H1 (cell line): ENCODE measurements at regions not wholly inside any gene's neighbourhood (a gene's known extent, or its start where the extent isn't known, plus 50 kb on each side); places are given as distances from the start of the nearest gene placed in this dataset.

Experiments
- CTCF ChIA-PET: fragments of 300-600 bp; sonication (Branson Sonifier 250); formaldehyde crosslinking; loops from one replicate; lab custom pipeline; 2021; ENCODE audit not compliant: partially characterized antibody; lab: Charles Lee
- POLR2A ChIA-PET: fragments of 300-600 bp; sonication (Branson Sonifier 250); formaldehyde crosslinking; loops from one replicate; lab custom pipeline; 2021; ENCODE audit warnings: inconsistent platforms; ENCODE audit not compliant: partially characterized antibody; lab: Charles Lee
- DNase-seq, 2 experiments: peaks; one replicate each; pipeline versions ENCODE4 v3.0.0 to v3.0.0-alpha.2; 2010 to 2022; ENCODE audit warnings: low spot score in 2 of 2, low read depth in 1 of 2, mixed read lengths in 1 of 2
- FAIRE-seq: peaks from 2 replicates; lab custom pipeline; 2011; peaks lifted over from hg19 to GRCh38; lab: Jason Lieb, UNC
- H2AFZ ChIP-seq: 2 replicates; pipeline ENCODE4 v1.8.1; 2012; ENCODE audit warnings: low read length, inconsistent platforms
- H2AK5ac ChIP-seq: 2 replicates; pipeline ENCODE4 v1.6.1; 2013; ENCODE audit warnings: low read depth, low read length
- H2BK120ac ChIP-seq: replicated peaks from 2 replicates; pipeline ENCODE3; 2013; ENCODE audit warnings: low read depth, low read length, inconsistent platforms
- H2BK12ac ChIP-seq: 2 replicates; pipeline ENCODE4 v1.6.1; 2013; ENCODE audit warnings: low read depth, low read length
- H2BK15ac ChIP-seq: 2 replicates; pipeline ENCODE4 v1.6.1; 2013; ENCODE audit warnings: low read length
- H2BK20ac ChIP-seq: 2 replicates; pipeline ENCODE4 v1.6.1; 2013; ENCODE audit warnings: low read length
- H2BK5ac ChIP-seq: 2 replicates; pipeline ENCODE4 v1.6.1; 2013; ENCODE audit warnings: low read depth, low read length
- H3K14ac ChIP-seq: 2 replicates; pipeline ENCODE4 v1.6.1; 2013; ENCODE audit warnings: inconsistent platforms; ENCODE audit not compliant: insufficient read length
- H3K18ac ChIP-seq: 2 replicates; pipeline ENCODE4 v1.6.1; 2013; ENCODE audit warnings: low read length; ENCODE audit errors: extremely low read depth
- H3K23ac ChIP-seq: 2 replicates; pipeline ENCODE4 v1.6.1; 2013; ENCODE audit warnings: inconsistent platforms; ENCODE audit not compliant: insufficient read length
- H3K23me2 ChIP-seq: 2 replicates; pipeline ENCODE4 v1.6.1; 2013; ENCODE audit warnings: low read depth, low read length
- H3K27ac ChIP-seq: 2 replicates; pipeline ENCODE4 v1.6.1; 2011; ENCODE audit warnings: low read depth, low read length, inconsistent platforms
- H3K27me3 ChIP-seq, 4 experiments: replicated peaks in 1 of 4; 1 replicate in 1 of 4; 2 replicates in 3 of 4; pipeline versions ENCODE4 v1.6.1 to v1.8.1; 2011 to 2013; ENCODE audit warnings: low read length in 3 of 4, mild to moderate bottlenecking in 3 of 4, inconsistent platforms in 2 of 4, mixed read lengths in 2 of 4, moderate library complexity in 1 of 4; ENCODE audit not compliant: control insufficient read depth in 3 of 4, insufficient read depth in 3 of 4; ENCODE audit errors: extremely low read depth in 1 of 4
- H3K36me3 ChIP-seq, 4 experiments: 2 replicates each; pipeline versions ENCODE4 v1.6.1 to v1.8.1; 2011 to 2013; ENCODE audit warnings: mild to moderate bottlenecking in 4 of 4, low read length in 3 of 4, moderate library complexity in 2 of 4, control low read depth in 1 of 4, inconsistent platforms in 1 of 4; ENCODE audit not compliant: insufficient read depth in 4 of 4, control insufficient read depth in 2 of 4
- H3K4ac ChIP-seq: replicated peaks from 2 replicates; pipeline ENCODE3; 2013; ENCODE audit warnings: low read length, low read depth, mixed read lengths, inconsistent platforms; ENCODE audit not compliant: insufficient read length
- H3K4me1 ChIP-seq, 4 experiments: replicated peaks in 1 of 4; 1 replicate in 1 of 4; 2 replicates in 3 of 4; pipeline versions ENCODE4 v1.6.1 to v1.8.1; 2011 to 2013; ENCODE audit warnings: low read length in 3 of 4, inconsistent platforms in 2 of 4, mixed read lengths in 1 of 4; ENCODE audit not compliant: insufficient read depth in 4 of 4, control insufficient read depth in 3 of 4
- H3K4me2 ChIP-seq, 2 experiments: 2 replicates each; pipeline versions ENCODE4 v1.6.1 to v1.8.1; 2011 to 2013; ENCODE audit warnings: low read depth in 2 of 2, low read length in 2 of 2, control low read depth in 1 of 2, inconsistent platforms in 1 of 2, mild to moderate bottlenecking in 1 of 2; ENCODE audit not compliant: insufficient read depth in 1 of 2
- H3K4me3 ChIP-seq, 4 experiments: fragments of 200-600, 300-600 bp in 1 of 4; sonication (generic), shearing (Covaris generic), sonication (Bioruptor Twin) in 1 of 4; 2 replicates each; pipeline versions ENCODE4 v1.5.1 to v1.8.1; 2011 to 2016; ENCODE audit warnings: low read length in 4 of 4, low read depth in 3 of 4, control low read depth in 2 of 4, inconsistent platforms in 2 of 4, mild to moderate bottlenecking in 2 of 4, mixed read lengths in 1 of 4, moderate library complexity in 1 of 4; ENCODE audit not compliant: insufficient read depth in 2 of 4; ENCODE audit errors: extremely low read depth in 1 of 4
- H3K56ac ChIP-seq: replicated peaks from 2 replicates; pipeline ENCODE3; 2013; ENCODE audit warnings: low read depth, mild to moderate bottlenecking, mixed read lengths, low read length, inconsistent platforms; ENCODE audit not compliant: insufficient read length
- H3K79me1 ChIP-seq: 2 replicates; pipeline ENCODE4 v1.6.1; 2013; ENCODE audit warnings: low read depth, low read length, control low read depth
- H3K79me2 ChIP-seq, 2 experiments: 2 replicates each; pipeline versions ENCODE4 v1.6.1 to v1.8.1; 2012 to 2013; ENCODE audit warnings: low read length in 2 of 2, mild to moderate bottlenecking in 2 of 2, inconsistent platforms in 1 of 2; ENCODE audit not compliant: insufficient read depth in 2 of 2, control insufficient read depth in 1 of 2
- H3K9ac ChIP-seq, 4 experiments: replicated peaks in 1 of 4; 1 replicate in 1 of 4; 2 replicates in 3 of 4; pipeline versions ENCODE4 v1.6.1 to v1.8.1; 2011 to 2013; ENCODE audit warnings: low read depth in 3 of 4, low read length in 3 of 4, control low read depth in 2 of 4, mild to moderate bottlenecking in 2 of 4, moderate library complexity in 2 of 4, inconsistent platforms in 1 of 4; ENCODE audit errors: extremely low read depth in 1 of 4
- H3K9me3 ChIP-seq, 2 experiments: 2 replicates each; pipeline versions ENCODE4 v1.6.1 to v1.8.1; 2012 to 2013; ENCODE audit warnings: mild to moderate bottlenecking in 2 of 2, moderate library complexity in 2 of 2, control low read depth in 1 of 2, inconsistent platforms in 1 of 2, low read depth in 1 of 2, low read length in 1 of 2, mixed read lengths in 1 of 2; ENCODE audit not compliant: insufficient read depth in 2 of 2
- H4K20me1 ChIP-seq, 2 experiments: replicated peaks in 1 of 2; 2 replicates each; pipeline versions ENCODE3 to v1.8.1; 2011 to 2013; ENCODE audit warnings: inconsistent platforms in 2 of 2, low read length in 2 of 2, mild to moderate bottlenecking in 1 of 2; ENCODE audit not compliant: insufficient read depth in 2 of 2, control insufficient read depth in 1 of 2
- H4K5ac ChIP-seq: 2 replicates; pipeline ENCODE4 v1.6.1; 2013; ENCODE audit warnings: low read length, low read depth, mixed read lengths, inconsistent platforms; ENCODE audit not compliant: insufficient read length
- H4K8ac ChIP-seq: 2 replicates; pipeline ENCODE4 v1.8.0; 2013; ENCODE audit warnings: mild to moderate bottlenecking, moderate library complexity, low read length, inconsistent platforms; ENCODE audit not compliant: insufficient read depth; ENCODE audit errors: extremely low read depth
- H4K91ac ChIP-seq: replicated peaks from 2 replicates; pipeline ENCODE3; 2013; ENCODE audit warnings: low read length, mixed read lengths, inconsistent platforms; ENCODE audit not compliant: insufficient read length
- EGR1 ChIP-seq: IDR thresholded peaks from 2 replicates; pipeline ENCODE4 v1.6.1; 2011; ENCODE audit warnings: low read depth, low read length, borderline replicate concordance
- EP300 ChIP-seq, 2 experiments: IDR thresholded peaks; 1 replicate in 1 of 2; 2 replicates in 1 of 2; pipeline ENCODE4 v1.6.1; 2011 to 2012; ENCODE audit warnings: low read depth in 2 of 2, low read length in 2 of 2, mild to moderate bottlenecking in 2 of 2, borderline replicate concordance in 1 of 2, inconsistent platforms in 1 of 2, moderate library complexity in 1 of 2
- EZH2 ChIP-seq: fragments of 200-600 bp; sonication (generic); IDR thresholded peaks from 2 replicates; pipeline ENCODE4 v1.7.1; 2012; ENCODE audit warnings: low read depth, mild to moderate bottlenecking, moderate library complexity, low read length, inconsistent platforms; ENCODE audit not compliant: severe bottlenecking
- JUND ChIP-seq: IDR thresholded peaks from 2 replicates; pipeline ENCODE4 v1.6.1; 2011; ENCODE audit warnings: mild to moderate bottlenecking, improper control_type of control experiment, low read length
- NRF1 ChIP-seq: IDR thresholded peaks from 2 replicates; pipeline ENCODE4 v1.6.1; 2011; ENCODE audit warnings: mild to moderate bottlenecking, low read depth, low read length, improper control_type of control experiment
- POU5F1 ChIP-seq: IDR thresholded peaks from 2 replicates; pipeline ENCODE4 v1.6.1; 2011; ENCODE audit warnings: low read depth, mild to moderate bottlenecking, low read length, moderate library complexity
- RNF2 ChIP-seq: fragments of 200-900, 300-1000 bp; sonication (generic); IDR thresholded peaks from 2 replicates; pipeline ENCODE4 v1.7.1; 2016; ENCODE audit warnings: borderline replicate concordance, low read depth, mild to moderate bottlenecking, antibody characterized with exemption, low read length; ENCODE audit not compliant: poor library complexity, severe bottlenecking; ENCODE audit errors: missing control alignments
- RXRA ChIP-seq: IDR thresholded peaks from 2 replicates; pipeline ENCODE4 v1.6.1; 2011; ENCODE audit warnings: low read depth, mild to moderate bottlenecking, low read length, moderate library complexity; ENCODE audit not compliant: insufficient read depth
- SRF ChIP-seq: IDR thresholded peaks from 2 replicates; pipeline ENCODE4 v1.6.1; 2011; ENCODE audit warnings: mild to moderate bottlenecking, low read depth, low read length, moderate library complexity
- TEAD4 ChIP-seq: IDR thresholded peaks from 2 replicates; pipeline ENCODE4 v1.6.1; 2012; ENCODE audit warnings: low read depth, low read length, inconsistent platforms, mixed read lengths
- USF2 ChIP-seq: IDR thresholded peaks from 2 replicates; pipeline ENCODE4 v1.6.1; 2011; ENCODE audit warnings: low read length, improper control_type of control experiment
- WGBS, 2 experiments: shearing (Covaris generic) in 1 of 2; methylation state at CpG; one replicate each; pipeline versions ENCODE4 v1.1.6 to v1.1.7; 2013 to 2015; ENCODE audit warnings: low lambda C conversion rate in 2 of 2, mixed read lengths in 2 of 2, inconsistent platforms in 1 of 2, low coverage in 1 of 2, missing lambda C conversion rate in 1 of 2; ENCODE audit not compliant: insufficient replicate concordance in 2 of 2, insufficient coverage in 1 of 2, insufficient read length in 1 of 2; ENCODE audit errors: extremely low coverage in 1 of 2, missing lambda C conversion rate in 1 of 2; 5-methylcytosine and 5-hydroxymethylcytosine counted together

GRCh38 chr6:112574190-112574589, 227.1 kb downstream of the RFPL4B start:
- ChIA-PET POLR2A (no interaction called here), CTCF (no interaction called here)
- H3K27ac ChIP-seq, result no peak overlapping the region
- 86% methylated on average over 3 of the region's 3 CpGs; no CpG with 5 or more reads in 1 of the 2 experiments for WGBS, 2 experiments
- H3K23me2 ChIP-seq, result no peaks in the 10 kb centered on the region
- no peak overlapping the region for H4K91ac ChIP-seq
- H3K79me1 ChIP-seq, result no peaks in the 10 kb centered on the region
- no peak overlapping the region for H2BK5ac ChIP-seq
- no peak overlapping the region for H3K4me2 ChIP-seq
- H3K4me1 ChIP-seq, result no peaks in the 10 kb centered on the region
- FAIRE-seq, result no peak
- no peak overlapping the region for H2AK5ac ChIP-seq
- H3K27me3 ChIP-seq, result no peaks in the 10 kb centered on the region
- no peak overlapping the region for H3K4ac ChIP-seq
- H3K23ac ChIP-seq, result no peak overlapping the region
- no peak overlapping the region for H2BK12ac ChIP-seq
- DNase-seq, result no peak
- H4K8ac ChIP-seq, result no peak overlapping the region
- H3K56ac ChIP-seq, result no peak overlapping the region
- H2AFZ ChIP-seq, result no peak overlapping the region
- no peak overlapping the region for H2BK20ac ChIP-seq
- H4K20me1 ChIP-seq, result no peaks in the 10 kb centered on the region
- H2BK15ac ChIP-seq, result no peak overlapping the region
- H3K79me2 ChIP-seq, result no peaks in the 10 kb centered on the region
- H4K5ac ChIP-seq, result no peak overlapping the region
- no peak overlapping the region for H3K9ac ChIP-seq
- no peak overlapping the region for H2BK120ac ChIP-seq
- TF ChIP-seq SRF (no peak), RNF2 (no peak), EP300 (IDR thresholded peaks at IDR 0.05; ENCODE audit: borderline replicate concordance in 1 of 2, low read depth in 2 of 2, low read length in 2 of 2) (no peak), USF2 (no peak), POU5F1 (no peak), JUND (no peak), EZH2 (no peak), TEAD4 (no peak), EGR1 (no peak), NRF1 (no peak), RXRA (no peak)
- TF ChIP-seq, all 59 proteins: peak for 0
- Histone ChIP-seq H3K18ac (no peak overlapping the region), H3K14ac (no peak overlapping the region), H3K36me3 (no peaks in the 10 kb centered on the region), H3K9me3 (no peaks in the 10 kb centered on the region), H3K4me3 (no peak overlapping the region)
